Adrenal gland (tissue), 9 donors: ENCODE measurements at regions not wholly inside any gene's neighbourhood (a gene's known extent, or its start where the extent isn't known, plus 50 kb on each side); places are given as distances from the start of the nearest gene placed in this dataset.

ENCODE experiments used
- DNase-seq, 7 donors: peaks; one replicate each; pipeline ENCODE4 v3.0.0-alpha.2; 2019 to 2020
- H3K27ac ChIP-seq, 5 donors: fragments of 200-600 bp; sonication (generic) in 4 of 5; 1 replicate in 3 of 5; 2 replicates in 2 of 5; pipeline versions ENCODE4 v1.5.1 to v1.8.0; 2016 to 2020; ENCODE audit warnings: mild to moderate bottlenecking in 1 of 5
- H3K27me3 ChIP-seq: fragments of 200-600 bp; 2 replicates; pipeline ENCODE4 v1.8.0; 2021
- H3K36me3 ChIP-seq, 2 donors: fragments of 200-600 bp; replicated peaks in 1 of 2; 1 replicate in 1 of 2; 2 replicates in 1 of 2; pipeline versions ENCODE4 v1.5.1 to v1.8.0; 2018 to 2022
- H3K4me1 ChIP-seq, 2 donors: fragments of 200-600 bp; replicated peaks in 1 of 2; 1 replicate in 1 of 2; 2 replicates in 1 of 2; pipeline versions ENCODE4 v1.5.1 to v1.8.0; 2018 to 2021
- H3K4me3 ChIP-seq, 4 donors: fragments of 200-600 bp; sonication (generic) in 3 of 4; one replicate each; pipeline ENCODE4 v1.5.1; 2016 to 2018
- H3K9me3 ChIP-seq, 3 donors: fragments of 200-600 bp; sonication (generic) in 1 of 3; replicated peaks in 1 of 3; 1 replicate in 2 of 3; 2 replicates in 1 of 3; pipeline versions ENCODE4 v1.5.1 to v1.8.0; 2016 to 2021
- CTCF ChIP-seq, 6 experiments: fragments of 450-650 bp in 4 of 6; fragments of 200-600 bp in 2 of 6; sonication (generic) in 1 of 6; IDR thresholded peaks; 1 replicate in 5 of 6; 2 replicates in 1 of 6; pipeline versions ENCODE4 v1.5.1 to v1.8.0; 2016 to 2021; ENCODE audit warnings: antibody characterized with exemption in 6 of 6, mild to moderate bottlenecking in 2 of 6, moderate library complexity in 1 of 6
- POLR2A ChIP-seq, 2 donors: fragments of 450-650 bp; IDR thresholded peaks; one replicate each; pipeline ENCODE4 v1.6.1; 2017; ENCODE audit warnings: antibody characterized with exemption in 2 of 2, mild to moderate bottlenecking in 2 of 2, moderate library complexity in 1 of 2
- WGBS, 4 donors: extraction: QIAGEN DNeasy Blood & Tissue Kit in 2 of 4; methylation state at CpG; one replicate each; pipeline versions ENCODE4 v1.1.5 to v1.1.7; 2013 to 2017; 5-methylcytosine and 5-hydroxymethylcytosine counted together
- intact Hi-C, 2 donors: fragments of 100-400 bp; cut with DNase I; formaldehyde crosslinking; loops; one replicate each; pipeline versions ENCODE4 v1.14.1 to v1.15.0; 2022 to 2023
- donor health status: healthy with polysubstance abuse.
- donor health status: Bipolar disorder and iron deficiency.
- donor health status: DM: yes; HTN: yes; CAD: no.
- donor health status: DM: no; HTN: no; CAD: no.
- donor health status: DM: no; HTN: no; CAD: no.

- Histone ChIP-seq H3K36me3 (no peaks in the 10 kb centered on the region), H3K4me3 (no peak overlapping the region), H3K4me1 (no peaks in the 10 kb centered on the region), H3K27ac (no peak overlapping the region), H3K9me3 (no peaks in the 10 kb centered on the region), H3K27me3 (peaks cover 3% of the 10 kb centered on the region)
- no peak for DNase-seq
- WGBS, 4 donors: 71 to 84% (median 78%) methylated on average over 8 of the region's 8 CpGs
- TF ChIP-seq CTCF (IDR thresholded peaks at IDR 0.05) (no peak), POLR2A (IDR thresholded peaks at IDR 0.05) (no peak)
- intact Hi-C loops: no loop called here
These were observed 98.7 kb downstream of the RAMP3 start for GRCh38 chr7:45256309-45256708.

- H3K4me3 ChIP-seq: no peak overlapping the region
- no peaks in the 10 kb centered on the region for H3K36me3 ChIP-seq
- H3K9me3 ChIP-seq: no peaks in the 10 kb centered on the region
- H3K27ac ChIP-seq: no peak overlapping the region
- H3K27me3 ChIP-seq: peaks cover 3% of the 10 kb centered on the region
- WGBS, 4 donors: 74 to 100% (median 77%) methylated on average over 1 to 2 of the region's 2 CpGs
- intact Hi-C loops: no loop called here
- H3K4me1 ChIP-seq: no peaks in the 10 kb centered on the region
- no peak for TF ChIP-seq CTCF (IDR thresholded peaks at IDR 0.05)
- DNase-seq: no peak
These were observed 99.2 kb downstream of the RAMP3 start for GRCh38 chr7:45256775-45257174.

- no peak for DNase-seq
- intact Hi-C loops: no loop called here
- Histone ChIP-seq H3K9me3 (no peaks in the 10 kb centered on the region), H3K4me1 (no peaks in the 10 kb centered on the region), H3K27ac (no peak overlapping the region), H3K36me3 (no peaks in the 10 kb centered on the region), H3K27me3 (peaks cover 3% of the 10 kb centered on the region), H3K4me3 (no peak overlapping the region)
- TF ChIP-seq POLR2A (IDR thresholded peaks at IDR 0.05) (no peak), CTCF (IDR thresholded peaks at IDR 0.05) (no peak)
These were observed 99.7 kb downstream of the RAMP3 start for GRCh38 chr7:45257284-45257683.

GRCh38 chr7:45258533-45259226 is 101.1 kb downstream of the RAMP3 start:
- no peaks in the 10 kb centered on the region for H3K9me3 ChIP-seq
- H3K36me3 ChIP-seq: no peaks in the 10 kb centered on the region
- no peaks in the 10 kb centered on the region for H3K4me1 ChIP-seq
- peaks cover 3% of the 10 kb centered on the region for H3K27me3 ChIP-seq
- intact Hi-C loops: loop anchor here in 1 of 2 donors (2.0 kb wide), 1 partner anchor 104 kb away; no protein-coding TSS in a partner anchor
- TF ChIP-seq CTCF (IDR thresholded peaks at IDR 0.05): no peak
- no peak overlapping the region for H3K27ac ChIP-seq
- DNase-seq: no peak
- H3K4me3 ChIP-seq: no peak overlapping the region
- WGBS, 4 donors: 44 to 61% (median 51%) methylated on average over 4 to 5 of the region's 5 CpGs
